Liver (tissue), 8 donors: ENCODE measurements at regions not wholly inside any gene's neighbourhood (a gene's known extent, or its start where the extent isn't known, plus 50 kb on each side); places are given as distances from the start of the nearest gene placed in this dataset.

ENCODE experiments used
- DNase-seq: peaks from one replicate; pipeline ENCODE4 v3.0.0-alpha.2; 2017; ENCODE audit warnings: low spot score
- H3K27ac ChIP-seq, 2 donors: one replicate each; pipeline ENCODE4 v1.7.0; 2013; ENCODE audit warnings: inconsistent platforms in 2 of 2, low read length in 2 of 2, control low read depth in 1 of 2, low read depth in 1 of 2, mild to moderate bottlenecking in 1 of 2
- H3K27me3 ChIP-seq, 4 donors: one replicate each; pipeline versions ENCODE4 v1.6.1 to v1.7.0; 2013; ENCODE audit warnings: low read length in 3 of 4, inconsistent platforms in 1 of 4, mild to moderate bottlenecking in 1 of 4, moderate library complexity in 1 of 4; ENCODE audit not compliant: control insufficient read depth in 4 of 4, insufficient read depth in 4 of 4
- H3K36me3 ChIP-seq, 4 donors: one replicate each; pipeline versions ENCODE4 v1.6.1 to v1.7.0; 2013; ENCODE audit warnings: low read length in 3 of 4, mild to moderate bottlenecking in 3 of 4, low read depth in 1 of 4, moderate library complexity in 1 of 4; ENCODE audit not compliant: control insufficient read depth in 4 of 4, insufficient read depth in 3 of 4
- H3K4me1 ChIP-seq, 4 donors: one replicate each; pipeline versions ENCODE4 v1.6.1 to v1.7.0; 2013; ENCODE audit warnings: low read length in 3 of 4, mild to moderate bottlenecking in 3 of 4, moderate library complexity in 1 of 4; ENCODE audit not compliant: control insufficient read depth in 4 of 4, insufficient read depth in 4 of 4
- H3K4me3 ChIP-seq, 3 donors: one replicate each; pipeline versions ENCODE4 v1.6.1 to v1.7.0; 2013; ENCODE audit warnings: low read length in 3 of 3, control low read depth in 1 of 3, low read depth in 1 of 3, mild to moderate bottlenecking in 1 of 3
- H3K9ac ChIP-seq, 2 donors: one replicate each; pipeline ENCODE4 v1.7.0; 2013; ENCODE audit warnings: low read length in 2 of 2, mild to moderate bottlenecking in 2 of 2, moderate library complexity in 2 of 2, control low read depth in 1 of 2, low read depth in 1 of 2
- H3K9me3 ChIP-seq, 4 donors: one replicate each; pipeline versions ENCODE4 v1.6.1 to v1.7.0; 2013; ENCODE audit warnings: low read length in 3 of 4; ENCODE audit not compliant: control insufficient read depth in 4 of 4
- EGR1 ChIP-seq, 2 donors: IDR thresholded peaks; 2 replicates each; pipeline ENCODE4 v1.6.1; 2016 to 2018; ENCODE audit warnings: antibody characterized with exemption in 2 of 2, low read depth in 2 of 2
- FOXA2 ChIP-seq: IDR thresholded peaks from 2 replicates; pipeline ENCODE4 v1.6.1; 2016; ENCODE audit warnings: antibody characterized with exemption
- HNF4A ChIP-seq, 2 donors: conservative IDR thresholded peaks; 2 replicates each; pipeline ENCODE4 v1.6.1; 2016; ENCODE audit warnings: antibody characterized with exemption in 2 of 2, mild to moderate bottlenecking in 2 of 2
- HNF4G ChIP-seq: IDR thresholded peaks from 2 replicates; pipeline ENCODE4 v1.6.1; 2016; ENCODE audit warnings: antibody characterized with exemption
- JUND ChIP-seq, 2 donors: IDR thresholded peaks; 2 replicates each; pipeline ENCODE4 v1.6.1; 2016; ENCODE audit warnings: antibody characterized with exemption in 2 of 2
- NR2F2 ChIP-seq: IDR thresholded peaks from 2 replicates; pipeline ENCODE4 v1.6.1; 2016; ENCODE audit warnings: antibody characterized with exemption
- RAD21 ChIP-seq, 2 donors: IDR thresholded peaks; 2 replicates each; pipeline ENCODE4 v1.6.1; 2016; ENCODE audit warnings: antibody characterized with exemption in 2 of 2, mild to moderate bottlenecking in 2 of 2
- RXRA ChIP-seq, 2 donors: IDR thresholded peaks; 2 replicates each; pipeline ENCODE4 v1.6.1; 2017 to 2018; ENCODE audit warnings: antibody characterized with exemption in 2 of 2, mild to moderate bottlenecking in 1 of 2
- SP1 ChIP-seq: IDR thresholded peaks from 2 replicates; pipeline ENCODE4 v1.6.1; 2018; ENCODE audit warnings: antibody characterized with exemption, mild to moderate bottlenecking
- TAF1 ChIP-seq: conservative IDR thresholded peaks from 2 replicates; pipeline ENCODE4 v1.6.1; 2016; ENCODE audit warnings: antibody characterized with exemption, mild to moderate bottlenecking
- YY1 ChIP-seq: IDR thresholded peaks from 2 replicates; pipeline ENCODE4 v1.6.1; 2016; ENCODE audit warnings: antibody characterized with exemption, mild to moderate bottlenecking
- WGBS: extraction: QIAGEN DNeasy Blood & Tissue Kit; methylation state at CpG from one replicate; pipeline ENCODE4 v1.1.7; 2013; 5-methylcytosine and 5-hydroxymethylcytosine counted together
- TF ChIP-seq, protein P1 (sequence below): IDR thresholded peaks from 2 replicates; pipeline ENCODE4 v1.6.1; 2016; ENCODE audit warnings: antibody characterized with exemption, mild to moderate bottlenecking
- TF ChIP-seq, protein P2 (sequence below): fragments of 150-350 bp; IDR thresholded peaks from 2 replicates; pipeline ENCODE4 v1.5.1; 2017; ENCODE audit warnings: improper control_type of control experiment, low read depth, low read length; ENCODE audit not compliant: missing input control
- TF ChIP-seq, protein P3 (sequence below): IDR thresholded peaks from 2 replicates; pipeline ENCODE4 v1.6.1; 2016; ENCODE audit warnings: antibody characterized with exemption
- TF ChIP-seq, protein P4 (sequence below): IDR thresholded peaks from 2 replicates; pipeline ENCODE4 v1.6.1; 2016; ENCODE audit warnings: antibody characterized with exemption
- donor health status: healthy.
- donor health status: healthy.
- donor health status: healthy.
- donor health status: healthy.
- donor health status: healthy.

DNA sequence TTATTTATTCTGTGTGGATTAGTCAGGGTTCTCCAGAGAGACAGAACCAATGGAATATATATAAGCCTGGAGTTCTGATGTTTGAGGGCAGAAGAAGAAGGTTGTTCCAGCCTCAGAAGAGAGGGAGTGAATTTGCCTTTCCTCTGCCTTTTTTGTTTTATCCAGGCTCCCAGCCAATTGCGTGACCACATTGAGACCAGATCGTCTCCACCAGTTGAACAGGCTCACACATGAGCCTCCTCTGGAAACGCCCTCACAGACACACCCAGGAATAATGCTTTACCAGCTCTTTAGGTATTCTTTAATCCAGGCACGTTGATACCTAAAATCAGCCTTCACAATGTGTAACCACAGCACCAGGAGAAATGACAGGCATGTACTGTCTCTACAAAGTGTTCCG, 923.1 kb downstream of the TBL1XR1 start:
- TF ChIP-seq HNF4A (conservative IDR thresholded peaks at IDR 0.05) (no peak), YY1 (no peak), RAD21 (IDR thresholded peaks at IDR 0.05) (no peak), EGR1 (IDR thresholded peaks at IDR 0.05; ENCODE audit: low read depth in 2 of 2) (no peak), FOXA2 (no peak), SP1 (no peak), HNF4G (no peak), TAF1 (no peak), JUND (IDR thresholded peaks at IDR 0.05) (no peak)
- TF ChIP-seq, protein P1, sequence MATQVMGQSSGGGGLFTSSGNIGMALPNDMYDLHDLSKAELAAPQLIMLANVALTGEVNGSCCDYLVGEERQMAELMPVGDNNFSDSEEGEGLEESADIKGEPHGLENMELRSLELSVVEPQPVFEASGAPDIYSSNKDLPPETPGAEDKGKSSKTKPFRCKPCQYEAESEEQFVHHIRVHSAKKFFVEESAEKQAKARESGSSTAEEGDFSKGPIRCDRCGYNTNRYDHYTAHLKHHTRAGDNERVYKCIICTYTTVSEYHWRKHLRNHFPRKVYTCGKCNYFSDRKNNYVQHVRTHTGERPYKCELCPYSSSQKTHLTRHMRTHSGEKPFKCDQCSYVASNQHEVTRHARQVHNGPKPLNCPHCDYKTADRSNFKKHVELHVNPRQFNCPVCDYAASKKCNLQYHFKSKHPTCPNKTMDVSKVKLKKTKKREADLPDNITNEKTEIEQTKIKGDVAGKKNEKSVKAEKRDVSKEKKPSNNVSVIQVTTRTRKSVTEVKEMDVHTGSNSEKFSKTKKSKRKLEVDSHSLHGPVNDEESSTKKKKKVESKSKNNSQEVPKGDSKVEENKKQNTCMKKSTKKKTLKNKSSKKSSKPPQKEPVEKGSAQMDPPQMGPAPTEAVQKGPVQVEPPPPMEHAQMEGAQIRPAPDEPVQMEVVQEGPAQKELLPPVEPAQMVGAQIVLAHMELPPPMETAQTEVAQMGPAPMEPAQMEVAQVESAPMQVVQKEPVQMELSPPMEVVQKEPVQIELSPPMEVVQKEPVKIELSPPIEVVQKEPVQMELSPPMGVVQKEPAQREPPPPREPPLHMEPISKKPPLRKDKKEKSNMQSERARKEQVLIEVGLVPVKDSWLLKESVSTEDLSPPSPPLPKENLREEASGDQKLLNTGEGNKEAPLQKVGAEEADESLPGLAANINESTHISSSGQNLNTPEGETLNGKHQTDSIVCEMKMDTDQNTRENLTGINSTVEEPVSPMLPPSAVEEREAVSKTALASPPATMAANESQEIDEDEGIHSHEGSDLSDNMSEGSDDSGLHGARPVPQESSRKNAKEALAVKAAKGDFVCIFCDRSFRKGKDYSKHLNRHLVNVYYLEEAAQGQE, result no peak
- TF ChIP-seq, protein P2, sequence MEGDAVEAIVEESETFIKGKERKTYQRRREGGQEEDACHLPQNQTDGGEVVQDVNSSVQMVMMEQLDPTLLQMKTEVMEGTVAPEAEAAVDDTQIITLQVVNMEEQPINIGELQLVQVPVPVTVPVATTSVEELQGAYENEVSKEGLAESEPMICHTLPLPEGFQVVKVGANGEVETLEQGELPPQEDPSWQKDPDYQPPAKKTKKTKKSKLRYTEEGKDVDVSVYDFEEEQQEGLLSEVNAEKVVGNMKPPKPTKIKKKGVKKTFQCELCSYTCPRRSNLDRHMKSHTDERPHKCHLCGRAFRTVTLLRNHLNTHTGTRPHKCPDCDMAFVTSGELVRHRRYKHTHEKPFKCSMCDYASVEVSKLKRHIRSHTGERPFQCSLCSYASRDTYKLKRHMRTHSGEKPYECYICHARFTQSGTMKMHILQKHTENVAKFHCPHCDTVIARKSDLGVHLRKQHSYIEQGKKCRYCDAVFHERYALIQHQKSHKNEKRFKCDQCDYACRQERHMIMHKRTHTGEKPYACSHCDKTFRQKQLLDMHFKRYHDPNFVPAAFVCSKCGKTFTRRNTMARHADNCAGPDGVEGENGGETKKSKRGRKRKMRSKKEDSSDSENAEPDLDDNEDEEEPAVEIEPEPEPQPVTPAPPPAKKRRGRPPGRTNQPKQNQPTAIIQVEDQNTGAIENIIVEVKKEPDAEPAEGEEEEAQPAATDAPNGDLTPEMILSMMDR, result no peak
- TF ChIP-seq, protein P3, sequence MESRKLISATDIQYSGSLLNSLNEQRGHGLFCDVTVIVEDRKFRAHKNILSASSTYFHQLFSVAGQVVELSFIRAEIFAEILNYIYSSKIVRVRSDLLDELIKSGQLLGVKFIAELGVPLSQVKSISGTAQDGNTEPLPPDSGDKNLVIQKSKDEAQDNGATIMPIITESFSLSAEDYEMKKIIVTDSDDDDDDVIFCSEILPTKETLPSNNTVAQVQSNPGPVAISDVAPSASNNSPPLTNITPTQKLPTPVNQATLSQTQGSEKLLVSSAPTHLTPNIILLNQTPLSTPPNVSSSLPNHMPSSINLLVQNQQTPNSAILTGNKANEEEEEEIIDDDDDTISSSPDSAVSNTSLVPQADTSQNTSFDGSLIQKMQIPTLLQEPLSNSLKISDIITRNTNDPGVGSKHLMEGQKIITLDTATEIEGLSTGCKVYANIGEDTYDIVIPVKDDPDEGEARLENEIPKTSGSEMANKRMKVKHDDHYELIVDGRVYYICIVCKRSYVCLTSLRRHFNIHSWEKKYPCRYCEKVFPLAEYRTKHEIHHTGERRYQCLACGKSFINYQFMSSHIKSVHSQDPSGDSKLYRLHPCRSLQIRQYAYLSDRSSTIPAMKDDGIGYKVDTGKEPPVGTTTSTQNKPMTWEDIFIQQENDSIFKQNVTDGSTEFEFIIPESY, result no peak
- TF ChIP-seq, protein P4, sequence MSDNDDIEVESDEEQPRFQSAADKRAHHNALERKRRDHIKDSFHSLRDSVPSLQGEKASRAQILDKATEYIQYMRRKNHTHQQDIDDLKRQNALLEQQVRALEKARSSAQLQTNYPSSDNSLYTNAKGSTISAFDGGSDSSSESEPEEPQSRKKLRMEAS, result no peak
- no peaks in the 10 kb centered on the region for H3K4me1 ChIP-seq
- H3K4me3 ChIP-seq, result no peak overlapping the region
- DNase-seq, result no peak
- H3K36me3 ChIP-seq, result no peaks in the 10 kb centered on the region
- H3K27ac ChIP-seq, result no peak overlapping the region
- no peaks in the 10 kb centered on the region for H3K9me3 ChIP-seq
- no peaks in the 10 kb centered on the region for H3K27me3 ChIP-seq
- WGBS, result 64% methylated on average over 5 of the region's 5 CpGs
- H3K9ac ChIP-seq, result no peak overlapping the region

DNA sequence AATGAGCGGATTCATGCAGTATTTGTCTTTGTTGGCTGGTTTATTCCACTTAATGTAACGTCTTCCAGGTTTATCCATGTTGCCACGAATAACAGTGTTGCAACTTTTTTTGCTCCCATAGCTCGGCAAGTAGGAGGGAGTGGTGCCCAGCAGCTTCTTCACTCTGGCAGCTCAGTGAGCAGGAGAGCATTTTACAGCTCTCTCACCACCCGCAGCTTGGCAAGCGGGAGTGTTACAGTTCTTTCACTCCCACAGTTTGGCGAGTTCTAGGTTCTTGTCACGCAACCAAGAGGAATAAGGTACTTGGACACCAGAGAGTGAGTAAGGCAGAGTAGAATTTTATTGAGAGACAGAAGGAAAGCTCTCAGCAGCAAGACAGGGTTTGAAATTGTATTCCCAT, 935.2 kb downstream of the TBL1XR1 start:
- Histone ChIP-seq H3K4me3 (no peak overlapping the region), H3K27me3 (no peaks in the 10 kb centered on the region)

More for the DNA sequence above, 935.2 kb downstream of the TBL1XR1 start:
- H3K9ac ChIP-seq, result no peak overlapping the region
- WGBS, result 88% methylated on average over 8 of the region's 8 CpGs
- H3K9me3 ChIP-seq, result peaks cover 0 to 4% (median 1%) of the 10 kb centered on the region in 4 donors
- no peak overlapping the region for H3K27ac ChIP-seq
- DNase-seq, result no peak
- no peak for TF ChIP-seq NR2F2
- no peak for TF ChIP-seq RXRA (IDR thresholded peaks at IDR 0.05)
- no peak for TF ChIP-seq FOXA2
- TF ChIP-seq, protein P3, result no peak
- TF ChIP-seq TAF1, result no peak
- TF ChIP-seq, protein P1, result no peak
- TF ChIP-seq YY1, result no peak
- H3K4me1 ChIP-seq, result no peaks in the 10 kb centered on the region
- no peaks in the 10 kb centered on the region for H3K36me3 ChIP-seq
